ENCODE measurements at regions not wholly inside any gene's neighbourhood (a gene's known extent, or its start where the extent isn't known, plus 50 kb on each side); places are given as distances from the start of the nearest gene placed in this dataset.

- H3K4me3 ChIP-seq (ENCODE audit: low read length), result peak overlapping the region; percentile 13
- peak; percentile 83 for TF ChIP-seq CTCF (conservative IDR thresholded peaks at IDR 0.05; ENCODE audit: low read depth, low read length)
Observed at GRCh38 chr12:107912421-107913004, 138.0 kb downstream of the ASCL4 start.

GRCh38 chr12:107914460-107914977 lies 140.0 kb downstream of the ASCL4 start:
- no peak for DNase-seq (ENCODE audit: low read depth)
- TF ChIP-seq CTCF (conservative IDR thresholded peaks at IDR 0.05; ENCODE audit: low read depth, low read length), result no peak

More at GRCh38 chr12:107912421-107913004, 138.0 kb downstream of the ASCL4 start:
- DNase-seq (ENCODE audit: low read depth), result no peak

GRCh38 chr12:107917912-107918800 lies 143.7 kb downstream of the ASCL4 start:
- no peak overlapping the region for H3K4me3 ChIP-seq (ENCODE audit: low read length)
- TF ChIP-seq CTCF (conservative IDR thresholded peaks at IDR 0.05; ENCODE audit: low read depth, low read length), result peak; percentile 83
- no peak for DNase-seq (ENCODE audit: low read depth)

More at GRCh38 chr12:107914460-107914977, 140.0 kb downstream of the ASCL4 start:
- H3K4me3 ChIP-seq (ENCODE audit: low read length), result no peak overlapping the region

GRCh38 chr12:107921062-107921461 lies 146.6 kb downstream of the ASCL4 start:
- TF ChIP-seq CTCF (conservative IDR thresholded peaks at IDR 0.05; ENCODE audit: low read depth, low read length), result no peak
- DNase-seq (ENCODE audit: low read depth), result no peak
- H3K4me3 ChIP-seq (ENCODE audit: low read length), result no peak overlapping the region

- H3K4me3 ChIP-seq (ENCODE audit: low read length), result no peak overlapping the region
- TF ChIP-seq CTCF (conservative IDR thresholded peaks at IDR 0.05; ENCODE audit: low read depth, low read length), result no peak
- DNase-seq (ENCODE audit: low read depth), result no peak
Observed at GRCh38 chr12:107925125-107925524, 150.6 kb downstream of the ASCL4 start.

GRCh38 chr12:107929436-107929835 lies 154.9 kb downstream of the ASCL4 start:
- DNase-seq (ENCODE audit: low read depth), result no peak
- H3K4me3 ChIP-seq (ENCODE audit: low read length), result no peak overlapping the region
- no peak for TF ChIP-seq CTCF (conservative IDR thresholded peaks at IDR 0.05; ENCODE audit: low read depth, low read length)
